SK-N-SH treated with all-trans-retinoic acid at 6 μM for 48 hours (cell line): ENCODE measurements at regions not wholly inside any gene's neighbourhood (a gene's known extent, or its start where the extent isn't known, plus 50 kb on each side); places are given as distances from the start of the nearest gene placed in this dataset.

Source experiments
- ARNTL ChIP-seq: fragments of 450-650 bp; formaldehyde crosslinking; IDR thresholded peaks from 2 replicates; pipeline ENCODE4 v1.5.0; 2020; ENCODE audit warnings: low read depth, mild to moderate bottlenecking, moderate library complexity, borderline replicate concordance
- BACH2 ChIP-seq: fragments of 250-450 bp; sonication (Bioruptor Pico); IDR thresholded peaks from 2 replicates; pipeline ENCODE4 v1.9.0; 2021; ENCODE audit warnings: mild to moderate bottlenecking, borderline replicate concordance
- CREB5 ChIP-seq: fragments of 250-450 bp; sonication (Bioruptor Pico); IDR thresholded peaks from 2 replicates; pipeline ENCODE4 v1.5.1; 2020; ENCODE audit warnings: low read depth, mild to moderate bottlenecking, moderate library complexity
- GLIS3 ChIP-seq: fragments of 250-450 bp; sonication (Bioruptor Pico); IDR thresholded peaks from 2 replicates; pipeline ENCODE4 v1.5.0; 2020; ENCODE audit warnings: mild to moderate bottlenecking, moderate library complexity
- ISL1 ChIP-seq: fragments of 250-450 bp; sonication (Bioruptor Pico); IDR thresholded peaks from 2 replicates; pipeline ENCODE4 v2.1.2; 2022; ENCODE audit warnings: mild to moderate bottlenecking, moderate library complexity
- OSR1 ChIP-seq: fragments of 250-450 bp; sonication (Bioruptor Pico); IDR thresholded peaks from 2 replicates; pipeline ENCODE4 v1.8.0; 2022; ENCODE audit warnings: moderate library complexity, mild to moderate bottlenecking, inconsistent platforms
- PATZ1 ChIP-seq: fragments of 250-450 bp; sonication (Bioruptor Pico); IDR thresholded peaks from 2 replicates; pipeline ENCODE4 v1.8.0; 2020; ENCODE audit warnings: mild to moderate bottlenecking, moderate library complexity, borderline replicate concordance
- RARB ChIP-seq: fragments of 250-450 bp; sonication (Bioruptor Pico); IDR thresholded peaks from 2 replicates; pipeline ENCODE4 v1.8.0; 2021; ENCODE audit warnings: mild to moderate bottlenecking, moderate library complexity

- TF ChIP-seq CREB5 (CRISPR knock-in tag) (no peak), GLIS3 (CRISPR knock-in tag) (no peak), ISL1 (CRISPR knock-in tag) (no peak), RARB (CRISPR knock-in tag) (no peak), OSR1 (no peak), BACH2 (CRISPR knock-in tag) (no peak), ARNTL (CRISPR knock-in tag) (no peak), PATZ1 (CRISPR knock-in tag) (no peak)
These were observed 1927.9 kb upstream of the SEL1L start for GRCh38 chr14:83461521-83461920.
